ENCODE measurements at regions not wholly inside any gene's neighbourhood (a gene's known extent, or its start where the extent isn't known, plus 50 kb on each side); places are given as distances from the start of the nearest gene placed in this dataset.

- H3K9me2 ChIP-seq (ENCODE audit: insufficient read depth), result no peaks in the 10 kb centered on the region
- DNase-seq, result no peak
- H3K4me2 ChIP-seq, result no peak overlapping the region
- H3K27me3 ChIP-seq (ENCODE audit: insufficient read depth, low read depth), result no peaks in the 10 kb centered on the region
- CTCF ChIA-PET, result no interaction called here
- H3K9me3 ChIP-seq (ENCODE audit: insufficient read depth, low read depth), result no peaks in the 10 kb centered on the region
- intact Hi-C loops (cut with micrococcal nuclease; ENCODE audit: unreplicated experiment), result no loop called here
- TF ChIP-seq EZH2 (IDR thresholded peaks at IDR 0.05; ENCODE audit: low read depth) (no peak), CTCF (conservative IDR thresholded peaks at IDR 0.05) (no peak)
- no peak overlapping the region for H3K27ac ChIP-seq
- no peaks in the 10 kb centered on the region for H3K36me3 ChIP-seq (ENCODE audit: low read depth)
- H3K4me1 ChIP-seq (replicated peaks; ENCODE audit: insufficient read depth), result no peaks in the 10 kb centered on the region
- BruUV-seq (replicated peaks), result no TSS peak
- H3F3A ChIP-seq (ENCODE audit: insufficient read depth, low read depth), result no peaks in the 10 kb centered on the region
- POLR2A ChIA-PET (ENCODE audit: unreplicated experiment), result no interaction called here
- H4K20me1 ChIP-seq (ENCODE audit: insufficient read depth), result peaks cover 51% of the 10 kb centered on the region
- no peaks in the 10 kb centered on the region for H3K79me2 ChIP-seq (ENCODE audit: low read depth)
- no peak overlapping the region for H2AFZ ChIP-seq
- H3K4me3 ChIP-seq, result no peak overlapping the region
These were observed 213.5 kb downstream of the CTTN start for GRCh38 chr11:70611821-70612220.

DNA sequence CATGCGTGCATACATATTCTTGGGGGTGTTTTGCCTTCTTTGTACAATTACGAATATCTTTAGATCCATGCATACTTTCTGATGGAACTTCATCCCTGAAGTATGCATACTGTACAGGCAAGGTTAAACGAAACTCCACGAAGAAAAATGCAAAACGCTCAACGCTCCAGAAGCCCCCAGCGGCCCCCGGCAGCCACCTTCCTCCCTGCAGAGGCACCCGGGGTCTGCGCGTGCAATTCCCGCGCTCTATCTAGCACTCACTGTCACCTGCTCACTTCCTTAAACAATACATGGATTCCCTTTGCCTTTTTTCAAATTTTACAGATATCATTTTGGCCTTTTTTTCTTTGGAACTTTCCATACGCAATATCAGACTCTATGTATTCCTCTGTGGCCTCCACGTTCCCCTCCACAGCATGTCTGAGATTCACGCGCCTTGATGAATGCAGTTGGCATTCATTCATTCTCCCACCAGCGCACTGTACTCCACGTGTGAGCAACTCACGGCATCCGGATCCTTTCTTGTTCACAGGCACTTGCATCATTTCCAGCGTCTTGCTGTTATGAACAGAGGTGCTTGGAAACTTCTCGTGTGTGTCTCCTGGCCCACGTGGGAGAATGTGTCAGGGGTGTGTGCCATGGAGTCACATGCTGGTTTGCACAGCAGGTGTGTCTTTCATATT, 214.3 kb downstream of the CTTN start:
- no TSS peak for BruUV-seq (replicated peaks)
- H3K36me3 ChIP-seq (ENCODE audit: low read depth), result no peaks in the 10 kb centered on the region
- intact Hi-C loops (cut with micrococcal nuclease; ENCODE audit: unreplicated experiment), result no loop called here

DNA sequence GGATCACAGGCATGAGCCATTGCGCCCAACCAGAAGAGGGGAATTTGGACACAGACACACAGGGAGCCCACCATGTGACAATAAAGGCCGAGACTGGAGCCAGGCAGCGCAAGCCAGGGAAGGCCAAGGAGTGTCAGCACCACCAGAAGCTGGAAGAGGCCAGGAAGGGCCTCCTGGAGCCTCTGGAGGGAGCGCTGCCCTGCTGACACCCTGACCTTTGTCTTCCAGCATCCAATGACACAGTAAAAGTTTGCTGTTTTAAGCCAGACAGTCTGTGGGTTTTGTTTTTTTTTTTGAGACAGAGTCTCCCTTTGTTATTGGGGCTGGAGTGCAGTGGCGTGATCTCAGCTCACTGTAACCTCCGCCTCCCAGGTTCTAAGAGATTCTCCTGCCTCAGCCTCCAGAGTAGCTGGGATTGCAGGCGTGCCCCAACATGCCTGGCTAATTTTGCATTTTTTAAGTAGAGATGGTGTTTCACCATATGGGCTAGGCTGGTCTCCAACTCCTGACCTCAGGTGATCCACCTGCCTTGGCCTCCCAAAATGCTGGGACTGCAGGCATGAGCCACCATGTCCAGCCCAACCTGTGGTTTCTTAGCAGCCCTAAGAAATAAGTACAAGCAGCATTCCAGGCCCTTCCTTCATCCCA, 215.8 kb downstream of the CTTN start:
- Histone ChIP-seq H4K20me1 (ENCODE audit: insufficient read depth) (peaks cover 36% of the 10 kb centered on the region), H3K27ac (no peak overlapping the region), H3K27me3 (ENCODE audit: insufficient read depth, low read depth) (no peaks in the 10 kb centered on the region), H3K4me3 (no peak overlapping the region), H3K4me1 (replicated peaks; ENCODE audit: insufficient read depth) (no peaks in the 10 kb centered on the region), H3F3A (ENCODE audit: insufficient read depth, low read depth) (no peaks in the 10 kb centered on the region), H3K9me3 (ENCODE audit: insufficient read depth, low read depth) (no peaks in the 10 kb centered on the region), H3K79me2 (ENCODE audit: low read depth) (no peaks in the 10 kb centered on the region), H3K9me2 (ENCODE audit: insufficient read depth) (no peaks in the 10 kb centered on the region), H3K4me2 (no peak overlapping the region), H3K36me3 (ENCODE audit: low read depth) (no peaks in the 10 kb centered on the region), H2AFZ (no peak overlapping the region)
- TF ChIP-seq CTCF (conservative IDR thresholded peaks at IDR 0.05) (no peak), EZH2 (IDR thresholded peaks at IDR 0.05; ENCODE audit: low read depth) (no peak)
- no TSS peak for BruUV-seq (replicated peaks)
- no peak for DNase-seq
- CTCF ChIA-PET, result no interaction called here
- intact Hi-C loops (cut with micrococcal nuclease; ENCODE audit: unreplicated experiment), result no loop called here
- POLR2A ChIA-PET (ENCODE audit: unreplicated experiment), result no interaction called here

More for the DNA sequence above, 214.3 kb downstream of the CTTN start:
- Histone ChIP-seq H3K4me2 (no peak overlapping the region), H4K20me1 (ENCODE audit: insufficient read depth) (peaks cover 49% of the 10 kb centered on the region), H3K9me2 (ENCODE audit: insufficient read depth) (no peaks in the 10 kb centered on the region), H3K79me2 (ENCODE audit: low read depth) (no peaks in the 10 kb centered on the region), H3K27me3 (ENCODE audit: insufficient read depth, low read depth) (no peaks in the 10 kb centered on the region), H2AFZ (no peak overlapping the region), H3F3A (ENCODE audit: insufficient read depth, low read depth) (no peaks in the 10 kb centered on the region), H3K4me1 (replicated peaks; ENCODE audit: insufficient read depth) (no peaks in the 10 kb centered on the region), H3K9me3 (ENCODE audit: insufficient read depth, low read depth) (no peaks in the 10 kb centered on the region), H3K4me3 (no peak overlapping the region), H3K27ac (no peak overlapping the region)
- POLR2A ChIA-PET (ENCODE audit: unreplicated experiment), result no interaction called here
- CTCF ChIA-PET, result no interaction called here
- TF ChIP-seq EZH2 (IDR thresholded peaks at IDR 0.05; ENCODE audit: low read depth), result no peak
- TF ChIP-seq CTCF (conservative IDR thresholded peaks at IDR 0.05), result no peak
- no peak for DNase-seq
